GM12878 (cell line): ENCODE measurements at regions not wholly inside any gene's neighbourhood (a gene's known extent, or its start where the extent isn't known, plus 50 kb on each side); places are given as distances from the start of the nearest gene placed in this dataset.

ENCODE experiments used
- CREB1 ChIP-seq: IDR thresholded peaks from 2 replicates; pipeline ENCODE4 v1.6.1; 2012; ENCODE audit warnings: low read depth, mild to moderate bottlenecking, inconsistent platforms
- CTCF ChIP-seq, 3 experiments: IDR thresholded peaks in 2 of 3; conservative IDR thresholded peaks in 1 of 3; 2 replicates each; pipeline ENCODE4 v1.5.1; 2011; ENCODE audit warnings: low read depth in 3 of 3, low read length in 3 of 3, mild to moderate bottlenecking in 3 of 3, control low read depth in 2 of 3, moderate library complexity in 2 of 3, inconsistent platforms in 1 of 3, mixed read lengths in 1 of 3; ENCODE audit not compliant: control insufficient read depth in 2 of 3, insufficient read depth in 1 of 3; ENCODE audit errors: extremely low read depth in 1 of 3
- EP300 ChIP-seq, 2 experiments: fragments of 150-350 bp in 1 of 2; IDR thresholded peaks; 2 replicates each; pipeline ENCODE4 v1.6.1; 2011 to 2012; ENCODE audit warnings: low read depth in 2 of 2, low read length in 2 of 2, borderline replicate concordance in 1 of 2, improper control_type of control experiment in 1 of 2, inconsistent platforms in 1 of 2; ENCODE audit not compliant: control insufficient read depth in 1 of 2
- JUNB ChIP-seq: IDR thresholded peaks from 2 replicates; pipeline ENCODE4 v1.6.1; 2016; ENCODE audit warnings: antibody characterized with exemption, mild to moderate bottlenecking
- KDM1A ChIP-seq: fragments of 200-600 bp; sonication (generic); IDR thresholded peaks from 2 replicates; pipeline ENCODE4 v1.6.1; 2016; ENCODE audit warnings: borderline replicate concordance
- NFIC ChIP-seq: IDR thresholded peaks from 2 replicates; pipeline ENCODE4 v1.6.1; 2012; ENCODE audit warnings: low read depth, mild to moderate bottlenecking, inconsistent platforms, low read length, moderate library complexity
- PAX5 ChIP-seq: IDR thresholded peaks from 2 replicates; pipeline ENCODE4 v1.6.1; 2011; ENCODE audit warnings: low read depth, low read length, borderline replicate concordance
- POLR2A ChIP-seq: IDR thresholded peaks from 2 replicates; pipeline ENCODE4 v1.6.1; 2011; ENCODE audit warnings: low read depth, mild to moderate bottlenecking, low read length
- SPI1 ChIP-seq: IDR thresholded peaks from 2 replicates; pipeline ENCODE4 v1.6.1; 2011; ENCODE audit warnings: low read depth, mild to moderate bottlenecking, low read length, moderate library complexity, borderline replicate concordance; ENCODE audit not compliant: insufficient read depth
- TARDBP ChIP-seq: IDR thresholded peaks from 2 replicates; pipeline ENCODE4 v1.6.1; 2016; ENCODE audit warnings: borderline replicate concordance
- YY1 ChIP-seq: IDR thresholded peaks from 2 replicates; pipeline ENCODE4 v1.6.1; 2011; ENCODE audit warnings: low read depth, mild to moderate bottlenecking, low read length
- TF ChIP-seq, protein P1 (sequence below): IDR thresholded peaks from 2 replicates; pipeline ENCODE4 v1.6.1; 2011; ENCODE audit warnings: mild to moderate bottlenecking, low read depth, low read length, moderate library complexity; ENCODE audit not compliant: insufficient replicate concordance

GRCh38 chr19:56964410-56964920 is 123.9 kb upstream of the PEG3 start:
- TF ChIP-seq NFIC (no peak), POLR2A (no peak), YY1 (no peak), KDM1A (no peak), CTCF (IDR thresholded peaks at IDR 0.05 in 2 of 3, conservative IDR thresholded peaks at IDR 0.05 in 1 of 3; ENCODE audit: control insufficient read depth in 2 of 3, extremely low read depth in 1 of 3, insufficient read depth in 1 of 3, low read depth in 3 of 3, low read length in 3 of 3) (no peak), CREB1 (no peak), JUNB (no peak), EP300 (IDR thresholded peaks at IDR 0.05; ENCODE audit: borderline replicate concordance in 1 of 2, control insufficient read depth in 1 of 2, low read depth in 2 of 2, low read length in 2 of 2) (no peak), TARDBP (no peak), PAX5 (no peak), SPI1 (no peak)
- TF ChIP-seq, protein P1, sequence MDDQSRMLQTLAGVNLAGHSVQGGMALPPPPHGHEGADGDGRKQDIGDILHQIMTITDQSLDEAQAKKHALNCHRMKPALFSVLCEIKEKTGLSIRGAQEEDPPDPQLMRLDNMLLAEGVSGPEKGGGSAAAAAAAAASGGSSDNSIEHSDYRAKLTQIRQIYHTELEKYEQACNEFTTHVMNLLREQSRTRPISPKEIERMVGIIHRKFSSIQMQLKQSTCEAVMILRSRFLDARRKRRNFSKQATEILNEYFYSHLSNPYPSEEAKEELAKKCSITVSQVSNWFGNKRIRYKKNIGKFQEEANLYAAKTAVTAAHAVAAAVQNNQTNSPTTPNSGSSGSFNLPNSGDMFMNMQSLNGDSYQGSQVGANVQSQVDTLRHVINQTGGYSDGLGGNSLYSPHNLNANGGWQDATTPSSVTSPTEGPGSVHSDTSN = no peak
